ENCODE measurements at regions not wholly inside any gene's neighbourhood (a gene's known extent, or its start where the extent isn't known, plus 50 kb on each side); places are given as distances from the start of the nearest gene placed in this dataset.

- Histone ChIP-seq H3K27ac (ENCODE audit: low read length, poor library complexity, severe bottlenecking) (no peak overlapping the region), H4K91ac (ENCODE audit: low read length) (no peak overlapping the region), H2AK5ac (ENCODE audit: low read length, severe bottlenecking) (no peak overlapping the region), H2BK5ac (ENCODE audit: low read depth, low read length, poor library complexity, severe bottlenecking) (no peak overlapping the region), H3K4ac (ENCODE audit: low read depth in 1 of 2, low read length in 2 of 2) (no peak overlapping the region), H3K4me1 (ENCODE audit: control insufficient read depth, insufficient read depth, low read depth, low read length) (no peaks in the 10 kb centered on the region), H3K9ac (ENCODE audit: low read length) (no peak overlapping the region), H2BK12ac (ENCODE audit: low read length in 2 of 2) (no peak overlapping the region), H2BK15ac (ENCODE audit: low read depth, poor library complexity, severe bottlenecking) (no peak overlapping the region), H4K8ac (ENCODE audit: low read length) (no peak overlapping the region), H3K18ac (ENCODE audit: low read depth in 1 of 2, low read length in 2 of 2) (no peak overlapping the region), H3K9me3 (ENCODE audit: control insufficient read depth, low read length) (no peaks in the 10 kb centered on the region), H3K36me3 (ENCODE audit: control insufficient read depth in 1 of 2, insufficient read depth in 2 of 2, low read depth in 1 of 2, low read length in 2 of 2) (no peaks in the 10 kb centered on the region), H3K14ac (ENCODE audit: low read length in 2 of 2) (no peak overlapping the region), H3K27me3 (ENCODE audit: control insufficient read depth in 1 of 2, insufficient read depth in 1 of 2, low read length in 2 of 2) (no peaks in the 10 kb centered on the region), H3K79me1 (replicated peaks; ENCODE audit: low read length, poor library complexity, severe bottlenecking) (no peaks in the 10 kb centered on the region), H2BK120ac (ENCODE audit: low read depth, low read length) (no peak overlapping the region), H3K4me3 (ENCODE audit: insufficient read depth in 1 of 2, low read depth in 1 of 2, low read length in 2 of 2) (no peak overlapping the region), H3K4me2 (ENCODE audit: low read length, poor library complexity, severe bottlenecking) (no peak overlapping the region), H2AFZ (ENCODE audit: low read depth, low read length) (no peak overlapping the region), H3K23ac (ENCODE audit: low read length in 2 of 2) (no peak overlapping the region)
- 100% methylated on average over 1 of the region's 4 CpGs for WGBS
- DNase-seq = no peak
Measured at GRCh38 chr4:30939684-30940083, 219.5 kb downstream of the PCDH7 start.

DNA sequence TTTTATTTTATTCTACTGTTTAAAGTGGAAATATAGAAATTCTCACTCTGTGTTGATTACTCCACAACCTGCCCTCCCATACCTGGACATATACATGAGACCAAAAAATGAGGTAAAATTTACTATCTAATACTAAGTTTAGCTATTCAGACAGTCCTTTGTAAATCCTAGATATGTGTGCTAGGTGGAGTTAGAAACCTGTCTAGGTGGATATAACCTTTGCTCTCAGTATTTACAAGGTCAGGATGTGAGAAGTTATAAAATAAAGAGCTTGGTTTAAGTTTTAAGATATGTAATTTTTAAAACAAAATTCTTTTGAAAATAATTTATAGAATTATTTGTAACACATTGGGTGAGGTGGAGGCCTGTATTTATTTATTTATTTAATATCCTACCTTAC lies 221.5 kb downstream of the PCDH7 start:
- Histone ChIP-seq H4K8ac (ENCODE audit: low read length) (no peak overlapping the region), H2BK12ac (ENCODE audit: low read length in 2 of 2) (no peak overlapping the region), H4K91ac (ENCODE audit: low read length) (no peak overlapping the region), H3K18ac (ENCODE audit: low read depth in 1 of 2, low read length in 2 of 2) (no peak overlapping the region), H3K27me3 (ENCODE audit: control insufficient read depth in 1 of 2, insufficient read depth in 1 of 2, low read length in 2 of 2) (no peaks in the 10 kb centered on the region), H3K79me1 (replicated peaks; ENCODE audit: low read length, poor library complexity, severe bottlenecking) (no peaks in the 10 kb centered on the region), H3K4me2 (ENCODE audit: low read length, poor library complexity, severe bottlenecking) (no peak overlapping the region), H3K4me1 (ENCODE audit: control insufficient read depth, insufficient read depth, low read depth, low read length) (peaks cover 2% of the 10 kb centered on the region), H2AK5ac (ENCODE audit: low read length, severe bottlenecking) (no peak overlapping the region), H3K9ac (ENCODE audit: low read length) (no peak overlapping the region), H3K14ac (ENCODE audit: low read length in 2 of 2) (no peak overlapping the region), H3K27ac (ENCODE audit: low read length, poor library complexity, severe bottlenecking) (no peak overlapping the region), H2BK5ac (ENCODE audit: low read depth, low read length, poor library complexity, severe bottlenecking) (no peak overlapping the region), H3K9me3 (ENCODE audit: control insufficient read depth, low read length) (no peaks in the 10 kb centered on the region), H3K4me3 (ENCODE audit: insufficient read depth in 1 of 2, low read depth in 1 of 2, low read length in 2 of 2) (no peak overlapping the region), H3K36me3 (ENCODE audit: control insufficient read depth in 1 of 2, insufficient read depth in 2 of 2, low read depth in 1 of 2, low read length in 2 of 2) (no peaks in the 10 kb centered on the region), H2BK15ac (ENCODE audit: low read depth, poor library complexity, severe bottlenecking) (no peak overlapping the region), H2AFZ (ENCODE audit: low read depth, low read length) (no peak overlapping the region), H2BK120ac (ENCODE audit: low read depth, low read length) (no peak overlapping the region), H3K23ac (ENCODE audit: low read length in 2 of 2) (no peak overlapping the region), H3K4ac (ENCODE audit: low read depth in 1 of 2, low read length in 2 of 2) (no peak overlapping the region)
- no peak for DNase-seq

DNA sequence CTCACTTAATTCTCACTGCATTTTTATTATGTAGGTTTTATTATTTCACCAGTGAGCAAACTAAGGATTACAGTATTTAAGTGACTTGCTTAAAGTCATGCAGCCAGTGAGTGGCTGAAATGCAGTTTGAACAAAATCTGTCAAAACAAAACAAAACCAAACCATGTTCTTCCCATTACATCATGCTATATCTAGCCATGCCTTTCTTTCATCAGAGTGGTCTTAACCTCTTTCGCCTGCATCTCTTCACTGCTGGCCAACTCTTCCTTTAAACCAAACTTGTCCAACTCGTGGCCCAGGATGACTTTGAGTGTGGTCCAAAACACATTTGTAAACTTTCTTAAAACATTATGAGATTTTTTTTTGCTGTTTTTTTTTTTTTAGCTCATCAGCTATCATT lies 223.2 kb downstream of the PCDH7 start:
- no peak overlapping the region for H2BK5ac ChIP-seq (ENCODE audit: low read depth, low read length, poor library complexity, severe bottlenecking)
- H4K91ac ChIP-seq (ENCODE audit: low read length) = no peak overlapping the region
- no peak overlapping the region for H4K8ac ChIP-seq (ENCODE audit: low read length)
- no peak overlapping the region for H3K14ac ChIP-seq (ENCODE audit: low read length in 2 of 2)
- peaks cover 2% of the 10 kb centered on the region for H3K4me1 ChIP-seq (ENCODE audit: control insufficient read depth, insufficient read depth, low read depth, low read length)
- no peak overlapping the region for H3K4ac ChIP-seq (ENCODE audit: low read depth in 1 of 2, low read length in 2 of 2)
- H3K9me3 ChIP-seq (ENCODE audit: control insufficient read depth, low read length) = no peaks in the 10 kb centered on the region
- H2BK15ac ChIP-seq (ENCODE audit: low read depth, poor library complexity, severe bottlenecking) = no peak overlapping the region
- H3K23ac ChIP-seq (ENCODE audit: low read length in 2 of 2) = no peak overlapping the region
- no peaks in the 10 kb centered on the region for H3K27me3 ChIP-seq (ENCODE audit: control insufficient read depth in 1 of 2, insufficient read depth in 1 of 2, low read length in 2 of 2)
- peak; percentile 13 for DNase-seq
- H3K27ac ChIP-seq (ENCODE audit: low read length, poor library complexity, severe bottlenecking) = no peak overlapping the region
- H3K18ac ChIP-seq (ENCODE audit: low read depth in 1 of 2, low read length in 2 of 2) = no peak overlapping the region
- H3K36me3 ChIP-seq (ENCODE audit: control insufficient read depth in 1 of 2, insufficient read depth in 2 of 2, low read depth in 1 of 2, low read length in 2 of 2) = no peaks in the 10 kb centered on the region
- H3K4me2 ChIP-seq (ENCODE audit: low read length, poor library complexity, severe bottlenecking) = no peak overlapping the region
- H3K9ac ChIP-seq (ENCODE audit: low read length) = no peak overlapping the region
- H3K79me1 ChIP-seq (replicated peaks; ENCODE audit: low read length, poor library complexity, severe bottlenecking) = no peaks in the 10 kb centered on the region
- no peak overlapping the region for H2AK5ac ChIP-seq (ENCODE audit: low read length, severe bottlenecking)
- no peak overlapping the region for H2BK12ac ChIP-seq (ENCODE audit: low read length in 2 of 2)
- no peak overlapping the region for H3K4me3 ChIP-seq (ENCODE audit: insufficient read depth in 1 of 2, low read depth in 1 of 2, low read length in 2 of 2)
- WGBS = 85% methylated on average over 1 of the region's 2 CpGs
- no peak overlapping the region for H2AFZ ChIP-seq (ENCODE audit: low read depth, low read length)
- H2BK120ac ChIP-seq (ENCODE audit: low read depth, low read length) = no peak overlapping the region

DNA sequence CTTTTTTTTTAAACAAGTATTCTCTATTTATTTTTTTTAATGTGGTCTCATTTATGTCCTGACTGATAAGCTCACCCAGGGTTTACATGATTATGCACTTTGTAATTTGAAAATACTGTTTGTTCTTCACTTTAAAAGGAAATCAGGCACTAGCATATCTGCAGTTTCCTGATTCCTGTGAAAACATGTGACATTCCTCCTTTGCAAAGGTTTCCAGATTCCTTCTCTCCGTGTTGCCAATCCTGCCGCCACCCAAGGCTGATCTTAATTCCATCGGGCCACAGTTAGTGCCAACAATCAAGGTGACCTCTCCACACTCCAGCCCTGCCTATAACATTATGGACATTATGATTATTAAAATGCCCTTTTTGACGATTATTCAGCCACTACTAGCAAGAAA lies 225.4 kb downstream of the PCDH7 start:
- Histone ChIP-seq H3K4me1 (ENCODE audit: control insufficient read depth, insufficient read depth, low read depth, low read length) (peaks cover 2% of the 10 kb centered on the region), H2BK12ac (ENCODE audit: low read length in 2 of 2) (no peak overlapping the region), H3K4ac (ENCODE audit: low read depth in 1 of 2, low read length in 2 of 2) (no peak overlapping the region), H4K8ac (ENCODE audit: low read length) (no peak overlapping the region), H2BK120ac (ENCODE audit: low read depth, low read length) (no peak overlapping the region), H3K27me3 (ENCODE audit: control insufficient read depth in 1 of 2, insufficient read depth in 1 of 2, low read length in 2 of 2) (no peaks in the 10 kb centered on the region), H2AK5ac (ENCODE audit: low read length, severe bottlenecking) (no peak overlapping the region), H3K14ac (ENCODE audit: low read length in 2 of 2) (peak overlapping the region in 1 of 2 experiments; percentile 20), H3K79me1 (replicated peaks; ENCODE audit: low read length, poor library complexity, severe bottlenecking) (no peaks in the 10 kb centered on the region), H3K9ac (ENCODE audit: low read length) (no peak overlapping the region), H4K91ac (ENCODE audit: low read length) (no peak overlapping the region), H2AFZ (ENCODE audit: low read depth, low read length) (peak overlapping the region; percentile 14), H2BK15ac (ENCODE audit: low read depth, poor library complexity, severe bottlenecking) (no peak overlapping the region), H3K23ac (ENCODE audit: low read length in 2 of 2) (no peak overlapping the region), H2BK5ac (ENCODE audit: low read depth, low read length, poor library complexity, severe bottlenecking) (no peak overlapping the region), H3K36me3 (ENCODE audit: control insufficient read depth in 1 of 2, insufficient read depth in 2 of 2, low read depth in 1 of 2, low read length in 2 of 2) (no peaks in the 10 kb centered on the region), H3K4me2 (ENCODE audit: low read length, poor library complexity, severe bottlenecking) (peak overlapping the region; percentile 4), H3K27ac (ENCODE audit: low read length, poor library complexity, severe bottlenecking) (peak overlapping the region; percentile 38), H3K18ac (ENCODE audit: low read depth in 1 of 2, low read length in 2 of 2) (peak overlapping the region in 1 of 2 experiments; percentile 8), H3K4me3 (ENCODE audit: insufficient read depth in 1 of 2, low read depth in 1 of 2, low read length in 2 of 2) (no peak overlapping the region), H3K9me3 (ENCODE audit: control insufficient read depth, low read length) (no peaks in the 10 kb centered on the region)
- 92% methylated on average over 4 of the region's 4 CpGs for WGBS
- DNase-seq = no peak
